Non-pigmented ciliary epithelial cell (primary cell): ENCODE measurements at regions not wholly inside any gene's neighbourhood (a gene's known extent, or its start where the extent isn't known, plus 50 kb on each side); places are given as distances from the start of the nearest gene placed in this dataset.
"Not testable (repeated sequence)": the region's sequence is repeated elsewhere in the genome, so short reads cannot be mapped to it uniquely, and the experiment has no call there.

Experiments used
- DNase-seq: peaks from one replicate; pipeline ENCODE4 v3.0.0-alpha.2; 2010; ENCODE audit warnings: low read depth

DNA sequence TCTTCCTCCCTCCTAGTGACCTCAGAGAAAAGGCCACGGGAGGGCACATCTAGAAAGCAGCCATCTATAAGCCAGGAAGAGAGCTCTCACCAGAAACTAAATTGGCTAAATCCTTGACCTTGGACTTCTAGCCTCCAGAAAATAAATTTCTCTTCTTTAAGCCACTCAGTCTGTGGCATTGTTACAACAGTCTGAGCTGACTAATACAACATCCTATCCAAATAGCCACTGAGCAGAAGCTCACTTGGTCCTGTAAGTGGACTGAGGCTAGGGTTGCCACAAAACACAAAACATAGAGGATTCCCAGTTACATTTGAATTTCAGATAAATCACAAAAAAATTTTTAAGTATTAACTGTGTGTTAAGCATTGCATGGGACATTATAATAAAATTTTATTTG, 383.4 kb downstream of the MLLT3 start:
- DNase-seq = no peak

DNA sequence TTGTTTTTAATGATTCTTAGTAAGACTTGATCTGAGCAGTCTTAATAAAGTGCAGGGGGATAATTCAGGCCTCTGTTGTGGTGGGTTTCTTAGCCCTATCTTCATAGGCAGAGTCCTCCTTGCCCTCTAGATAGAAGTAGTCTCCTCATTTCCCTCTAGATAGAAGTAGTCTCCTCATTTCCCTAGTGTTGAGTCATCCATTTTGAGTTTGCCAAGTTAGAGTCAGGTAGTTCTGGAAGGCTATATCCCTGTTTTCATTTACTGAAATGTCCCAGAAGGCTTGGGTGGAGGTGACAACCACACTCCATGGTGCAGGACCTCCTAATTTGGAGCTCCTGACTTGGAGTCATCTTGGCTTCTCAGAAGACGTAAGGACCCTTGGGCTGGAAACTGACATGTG, 384.6 kb downstream of the MLLT3 start:
- no peak for DNase-seq

DNA sequence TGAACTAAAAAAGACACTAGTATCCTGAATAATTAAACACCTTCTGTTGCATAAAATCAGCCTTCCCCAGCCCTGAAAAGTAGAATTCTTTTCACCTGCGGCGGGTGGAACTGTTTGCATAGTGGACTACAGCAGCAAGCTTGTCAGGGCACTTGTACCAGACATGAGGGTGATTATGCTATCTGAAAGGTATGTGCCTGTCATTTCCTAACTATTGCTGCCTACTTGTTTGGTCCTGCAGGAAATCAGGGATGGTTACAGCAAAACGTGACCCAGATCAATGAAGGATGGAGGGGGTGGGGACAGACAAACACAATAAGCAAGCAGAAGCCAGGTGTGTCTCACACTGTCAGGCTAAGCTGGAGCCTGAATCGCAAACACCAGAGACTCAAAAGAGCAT, 385.6 kb downstream of the MLLT3 start:
- no peak for DNase-seq

- not testable (repeated sequence) for DNase-seq
Observed at GRCh38 chr9:20235206-20235605, 387.1 kb downstream of the MLLT3 start.

GRCh38 chr9:20228096-20228495, 394.2 kb downstream of the MLLT3 start:
- no peak for DNase-seq

DNA sequence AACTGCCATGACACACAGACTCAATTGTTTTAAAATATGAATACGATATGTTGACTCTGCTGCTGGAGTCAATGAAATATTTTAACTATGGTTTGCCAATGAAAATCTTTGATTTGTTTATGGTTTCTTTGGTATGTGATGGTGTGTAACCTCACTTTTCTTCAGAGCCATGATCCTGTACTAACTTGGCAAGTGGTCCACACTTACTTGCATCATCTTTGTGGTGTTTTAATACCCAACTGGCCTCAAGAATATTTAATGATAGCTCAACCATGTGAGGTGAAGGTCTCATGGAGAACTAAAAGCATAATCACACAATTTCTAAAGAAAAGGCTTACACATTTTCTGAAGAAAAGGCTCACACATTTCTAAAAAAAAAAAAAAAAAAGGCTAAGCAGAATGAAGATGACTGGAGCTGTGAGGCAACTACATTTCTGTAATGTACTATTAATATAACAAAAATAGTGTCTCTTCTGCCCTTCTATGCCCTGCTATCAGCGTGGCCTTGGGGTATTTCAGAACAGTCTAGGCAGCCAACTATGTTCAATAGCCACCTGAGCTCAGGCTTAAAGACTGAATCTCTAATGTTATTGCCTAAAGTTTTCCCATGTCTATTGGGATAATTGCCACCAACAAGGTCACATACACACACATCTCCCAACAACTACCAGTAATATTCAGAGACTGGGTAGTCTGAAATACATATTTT, 395.0 kb downstream of the MLLT3 start:
- DNase-seq = no peak

DNA sequence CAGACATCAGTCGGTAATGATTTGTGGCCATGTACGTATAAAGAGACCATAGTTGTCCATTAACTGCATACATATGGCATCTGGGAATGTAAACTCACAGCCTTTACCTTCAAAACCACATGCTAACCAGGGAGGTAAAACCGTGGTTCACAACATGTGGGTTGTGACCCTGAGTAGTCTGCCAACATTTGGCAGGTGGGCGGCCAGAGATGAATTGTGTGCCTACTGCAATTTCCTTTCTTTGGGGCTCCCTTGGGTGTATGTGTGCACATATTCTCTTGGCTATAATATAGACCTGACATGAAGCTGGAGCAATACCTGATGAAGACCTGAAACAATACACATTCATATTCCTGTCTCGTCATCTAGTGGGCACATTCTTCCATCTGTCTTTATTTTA, 396.0 kb downstream of the MLLT3 start:
- DNase-seq = no peak

DNA sequence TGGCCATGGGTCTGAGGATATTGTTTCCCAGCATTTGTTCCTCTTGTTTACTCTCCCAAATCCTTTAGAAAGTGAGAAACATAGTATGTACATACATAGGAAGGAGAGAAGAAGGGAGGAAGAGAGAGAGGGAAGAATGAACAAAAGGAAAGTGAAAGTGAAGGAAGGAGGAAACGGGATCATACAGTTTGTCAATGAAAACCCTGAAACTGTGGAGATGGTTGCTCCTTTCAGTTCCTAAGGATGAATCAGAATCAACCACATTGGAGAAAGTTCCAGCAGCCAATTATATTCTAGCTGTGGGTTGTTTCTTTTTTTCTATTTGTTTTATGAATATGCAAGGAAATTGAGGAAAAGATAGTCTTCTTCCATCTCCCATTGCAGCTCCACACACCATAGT, 396.5 kb downstream of the MLLT3 start:
- no peak for DNase-seq

DNA sequence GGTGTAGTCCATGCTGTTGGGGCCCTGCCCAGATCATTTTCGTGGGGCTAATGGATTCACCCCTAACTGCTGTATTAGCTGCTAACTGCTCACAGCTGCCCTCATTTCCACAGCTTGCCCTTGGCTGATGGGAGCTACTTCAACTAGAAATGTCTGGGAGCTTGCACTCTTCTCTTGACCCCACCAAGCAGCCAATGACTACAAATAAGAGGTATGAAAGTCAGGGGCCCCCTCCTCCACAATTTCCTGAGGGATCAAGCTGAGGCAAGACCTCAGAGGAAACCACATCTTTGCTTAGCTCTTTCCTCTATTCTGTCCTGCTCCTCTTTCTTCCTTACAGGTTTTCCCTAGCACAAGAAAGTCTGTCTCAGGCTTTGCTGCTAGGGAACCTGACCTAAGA, 397.5 kb downstream of the MLLT3 start:
- DNase-seq = no peak

- DNase-seq = no peak
Observed at GRCh38 chr9:20220286-20220685, 402.0 kb downstream of the MLLT3 start.

GRCh38 chr9:20219437-20219836, 402.9 kb downstream of the MLLT3 start:
- no peak for DNase-seq

- no peak for DNase-seq
Observed at GRCh38 chr9:20217596-20217995, 404.7 kb downstream of the MLLT3 start.

- DNase-seq = no peak
Observed at GRCh38 chr9:20216438-20216837, 405.9 kb downstream of the MLLT3 start.

GRCh38 chr9:20215552-20215951, 406.7 kb downstream of the MLLT3 start:
- DNase-seq = no peak

GRCh38 chr9:20212806-20213205, 409.5 kb downstream of the MLLT3 start:
- DNase-seq = no peak

DNA sequence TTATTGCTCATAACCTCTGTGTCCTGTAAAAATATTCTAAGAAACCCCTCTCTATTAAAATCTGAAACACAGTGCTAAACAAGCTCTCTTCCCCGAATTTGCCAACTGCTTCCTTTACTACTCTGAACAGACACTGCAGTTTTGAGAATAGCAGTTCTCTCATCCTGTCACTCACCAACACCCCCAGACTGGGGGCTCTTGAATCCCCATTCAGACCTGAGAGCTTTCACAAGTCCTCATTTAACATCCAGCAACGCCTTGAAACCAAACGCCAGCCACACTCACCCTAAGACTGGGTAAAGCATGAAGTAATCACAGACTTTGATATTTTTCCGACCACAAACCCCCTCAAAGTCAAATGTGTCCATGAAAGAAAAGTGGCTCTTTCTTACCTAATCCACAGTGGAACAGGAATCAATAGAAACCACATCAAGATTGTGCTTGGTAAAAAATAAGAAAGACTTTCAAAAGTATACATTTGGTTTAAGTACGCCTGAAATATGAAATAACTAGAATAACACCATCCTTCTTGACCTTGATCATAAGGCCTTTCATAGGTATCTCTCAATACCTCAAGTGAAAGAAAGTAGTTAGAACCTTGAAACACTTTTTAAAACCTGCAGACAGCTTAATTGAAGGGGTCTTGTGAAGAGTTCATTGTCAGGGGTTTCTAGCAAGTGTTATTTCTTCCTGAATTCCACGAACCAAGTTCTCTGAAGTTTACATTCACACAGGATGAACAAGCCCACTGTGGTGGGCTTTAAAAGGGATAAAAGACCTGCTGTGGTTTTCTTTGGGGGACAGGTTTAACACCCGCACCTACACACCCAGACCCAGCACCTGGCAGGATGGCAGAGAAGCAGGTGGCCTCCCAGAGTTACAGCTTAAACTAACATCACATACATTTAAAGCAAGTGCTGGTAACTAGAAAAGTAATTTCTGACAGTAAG, 412.6 kb downstream of the MLLT3 start:
- DNase-seq = no peak

DNA sequence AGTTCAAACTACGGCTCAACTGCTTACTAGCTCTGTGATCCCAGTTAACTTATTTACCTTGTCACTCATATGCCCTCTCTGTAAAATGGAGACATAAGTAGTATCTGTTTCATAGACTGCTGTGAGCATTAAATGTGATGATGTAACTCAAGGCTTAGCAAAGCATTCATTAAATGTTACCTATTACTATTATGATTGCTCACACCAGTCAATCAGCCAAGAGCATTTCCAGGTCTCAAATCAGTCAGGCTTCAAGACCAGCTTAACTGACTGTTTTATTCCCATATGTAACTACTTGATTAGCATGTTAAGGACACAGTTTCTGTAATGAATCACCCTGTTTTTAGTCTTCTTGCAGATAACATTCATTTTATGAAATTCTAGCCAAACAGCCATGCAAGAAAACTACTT, 413.3 kb downstream of the MLLT3 start:
- DNase-seq = no peak

DNA sequence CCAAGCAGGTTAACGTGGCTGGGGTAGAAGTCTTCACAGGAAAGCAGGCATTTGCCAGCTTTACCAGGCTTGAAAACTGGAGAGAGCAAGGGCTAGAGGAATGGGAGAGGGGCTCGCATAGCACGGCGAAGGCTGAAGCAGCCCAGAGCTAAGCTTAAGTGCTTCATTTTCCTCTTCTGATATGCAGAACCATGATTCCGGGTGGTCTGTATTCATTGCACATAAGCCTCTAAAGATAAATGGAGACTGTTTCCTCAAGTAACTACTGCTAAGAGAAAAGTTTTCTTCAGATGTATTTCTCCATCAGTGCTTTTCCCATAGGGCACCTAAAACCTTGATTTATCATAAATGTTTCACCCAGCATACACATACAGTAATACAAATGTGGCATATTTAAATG, 414.1 kb downstream of the MLLT3 start:
- DNase-seq = no peak

DNA sequence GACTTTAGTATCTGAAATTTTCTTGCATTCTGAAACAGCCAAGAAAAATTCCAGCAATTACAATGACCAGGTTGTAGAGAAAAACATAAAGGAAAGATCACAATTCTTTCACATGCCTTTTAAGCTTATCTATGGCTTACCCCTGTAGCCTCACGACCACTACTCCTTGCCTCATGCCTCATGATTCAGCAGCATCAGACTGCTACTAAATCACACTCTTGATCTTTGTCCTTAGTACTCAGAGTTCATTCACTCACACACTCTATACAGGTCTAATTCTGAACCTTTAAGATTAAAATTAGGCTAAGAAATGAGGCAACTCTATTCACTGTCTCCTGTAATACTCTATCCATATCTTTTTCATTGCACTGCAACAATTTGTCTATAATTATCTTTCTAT, 415.1 kb downstream of the MLLT3 start:
- no peak for DNase-seq

- DNase-seq = no peak
Observed at GRCh38 chr9:20205821-20206220, 416.5 kb downstream of the MLLT3 start.

DNA sequence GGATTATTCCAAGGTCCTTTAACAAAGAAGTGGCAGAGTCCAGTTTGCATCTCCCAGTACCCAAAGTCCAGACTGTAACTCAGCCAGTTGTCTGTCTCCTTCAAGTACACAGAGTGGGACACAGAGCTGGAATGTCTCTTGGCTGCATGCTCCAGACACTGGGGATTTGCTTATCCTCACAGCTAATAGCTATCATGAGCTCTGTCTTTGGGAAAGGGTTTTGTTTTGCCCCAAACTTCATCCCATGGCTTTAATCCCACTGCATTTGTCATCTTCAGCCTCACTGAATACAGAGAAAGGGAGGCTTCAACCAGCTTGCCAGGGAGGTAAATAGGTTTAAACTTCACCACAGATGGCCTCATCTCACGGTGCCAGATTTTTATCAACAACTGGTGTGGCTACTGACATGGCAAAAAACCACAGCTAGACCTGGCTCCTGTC, 412.2 kb upstream of the SLC24A2 start:
- no peak for DNase-seq

- no peak for DNase-seq
Observed at GRCh38 chr9:20200581-20200980, 411.7 kb upstream of the SLC24A2 start.

DNA sequence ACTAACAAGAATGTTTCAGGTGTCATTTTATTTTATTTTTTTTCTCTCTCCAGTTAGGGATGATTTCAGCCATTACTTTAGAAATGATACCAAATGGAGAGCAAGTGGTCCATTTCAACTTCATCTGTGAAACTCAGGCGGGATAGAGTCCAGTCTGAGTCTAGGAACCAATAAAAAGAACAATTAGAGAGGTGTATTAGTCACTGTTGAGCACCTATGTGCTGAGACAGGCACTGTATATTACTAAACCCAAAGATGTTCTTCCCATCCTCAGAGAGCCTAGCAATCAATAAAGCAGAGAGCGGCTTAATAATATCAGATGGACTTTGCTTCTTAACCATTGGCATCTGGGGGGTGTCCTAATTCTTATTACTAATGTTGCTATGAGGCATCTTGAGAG, 410.3 kb upstream of the SLC24A2 start:
- no peak for DNase-seq
